Colonic mucosa (tissue), 4 donors: ENCODE measurements at regions not wholly inside any gene's neighbourhood (a gene's known extent, or its start where the extent isn't known, plus 50 kb on each side); places are given as distances from the start of the nearest gene placed in this dataset.

ENCODE experiments used
- DNase-seq: peaks from one replicate; pipeline ENCODE4 v3.0.0-alpha.2; 2020
- H3K27ac ChIP-seq: fragments of 200-600 bp; one replicate; pipeline ENCODE4 v1.8.0; 2021
- H3K27me3 ChIP-seq: fragments of 200-600 bp; one replicate; pipeline ENCODE4 v1.8.0; 2021
- H3K36me3 ChIP-seq: fragments of 200-600 bp; one replicate; pipeline ENCODE4 v1.8.0; 2021
- H3K4me1 ChIP-seq: fragments of 200-600 bp; one replicate; pipeline ENCODE4 v1.8.0; 2021; ENCODE audit warnings: mild to moderate bottlenecking
- H3K4me3 ChIP-seq: fragments of 200-600 bp; one replicate; pipeline ENCODE4 v1.8.0; 2021
- H3K9ac ChIP-seq, 2 donors: one replicate each; pipeline ENCODE4 v1.7.0; 2013; ENCODE audit warnings: control low read depth in 2 of 2, low read depth in 2 of 2, low read length in 2 of 2
- H3K9me3 ChIP-seq: fragments of 200-600 bp; one replicate; pipeline ENCODE4 v1.8.0; 2021
- intact Hi-C: fragments of 100-400 bp; cut with DNase I; formaldehyde crosslinking; loops from one replicate; pipeline ENCODE4 v1.14.1; 2022
- TF ChIP-seq, protein P1 (sequence below): fragments of 200-600 bp; IDR thresholded peaks from one replicate; pipeline ENCODE4 v1.8.0; 2022; ENCODE audit warnings: antibody characterized with exemption, mild to moderate bottlenecking
- donor health status: healthy.
- donor health status: DM: no; HTN: no; CAD: no.
- donor health status: DM: no; HTN: no; CAD: no.

DNA sequence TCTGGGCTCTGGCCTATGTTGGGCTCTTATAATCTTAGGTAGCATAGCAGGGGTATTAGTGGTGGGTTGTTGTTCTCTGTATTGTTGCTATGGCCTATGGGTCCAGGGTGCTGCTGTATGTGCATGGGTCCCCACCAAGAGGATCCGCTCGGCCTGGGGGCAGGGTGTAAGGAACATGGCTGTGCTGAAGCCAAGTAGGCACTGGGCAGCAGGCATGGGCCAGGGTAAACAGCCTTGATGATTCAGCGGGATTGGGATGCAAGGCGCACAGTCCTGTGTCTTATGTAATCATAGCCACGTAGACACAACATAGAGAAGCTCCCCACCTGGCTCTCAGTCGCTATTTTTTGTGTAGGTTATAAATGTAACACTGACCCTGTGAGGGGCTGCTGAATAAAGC is 306.9 kb downstream of the ZPLD1 start:
- Histone ChIP-seq H3K4me1 (no peaks in the 10 kb centered on the region), H3K36me3 (no peaks in the 10 kb centered on the region), H3K9me3 (no peaks in the 10 kb centered on the region), H3K27ac (no peak overlapping the region), H3K27me3 (no peaks in the 10 kb centered on the region), H3K9ac (no peak overlapping the region), H3K4me3 (no peak overlapping the region)
- TF ChIP-seq, protein P1, sequence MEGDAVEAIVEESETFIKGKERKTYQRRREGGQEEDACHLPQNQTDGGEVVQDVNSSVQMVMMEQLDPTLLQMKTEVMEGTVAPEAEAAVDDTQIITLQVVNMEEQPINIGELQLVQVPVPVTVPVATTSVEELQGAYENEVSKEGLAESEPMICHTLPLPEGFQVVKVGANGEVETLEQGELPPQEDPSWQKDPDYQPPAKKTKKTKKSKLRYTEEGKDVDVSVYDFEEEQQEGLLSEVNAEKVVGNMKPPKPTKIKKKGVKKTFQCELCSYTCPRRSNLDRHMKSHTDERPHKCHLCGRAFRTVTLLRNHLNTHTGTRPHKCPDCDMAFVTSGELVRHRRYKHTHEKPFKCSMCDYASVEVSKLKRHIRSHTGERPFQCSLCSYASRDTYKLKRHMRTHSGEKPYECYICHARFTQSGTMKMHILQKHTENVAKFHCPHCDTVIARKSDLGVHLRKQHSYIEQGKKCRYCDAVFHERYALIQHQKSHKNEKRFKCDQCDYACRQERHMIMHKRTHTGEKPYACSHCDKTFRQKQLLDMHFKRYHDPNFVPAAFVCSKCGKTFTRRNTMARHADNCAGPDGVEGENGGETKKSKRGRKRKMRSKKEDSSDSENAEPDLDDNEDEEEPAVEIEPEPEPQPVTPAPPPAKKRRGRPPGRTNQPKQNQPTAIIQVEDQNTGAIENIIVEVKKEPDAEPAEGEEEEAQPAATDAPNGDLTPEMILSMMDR: no peak
- intact Hi-C loops: no loop called here
- DNase-seq: no peak

DNA sequence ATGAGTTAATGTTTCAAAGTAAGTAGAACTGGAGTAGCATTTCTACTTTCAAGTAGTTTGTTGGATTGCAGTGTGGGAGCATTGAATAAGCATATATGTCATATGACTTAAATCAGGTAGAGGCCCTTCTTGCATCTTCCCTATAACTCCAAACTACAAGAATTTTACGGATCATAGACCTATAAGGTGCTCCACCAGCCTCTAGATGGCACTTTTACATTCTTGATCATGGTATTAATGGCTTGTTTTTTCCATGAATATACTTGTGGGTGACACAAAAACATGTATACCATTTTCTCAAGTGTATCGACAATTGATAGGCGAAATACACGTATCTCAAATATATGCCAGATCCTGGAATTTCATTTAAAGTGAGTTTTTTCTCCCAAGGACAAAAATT is 311.1 kb downstream of the ZPLD1 start:
- TF ChIP-seq, protein P1: no peak
- Histone ChIP-seq H3K4me1 (no peaks in the 10 kb centered on the region), H3K9ac (no peak overlapping the region), H3K27me3 (no peaks in the 10 kb centered on the region), H3K4me3 (no peak overlapping the region), H3K36me3 (no peaks in the 10 kb centered on the region), H3K9me3 (no peaks in the 10 kb centered on the region), H3K27ac (no peak overlapping the region)
- DNase-seq: no peak
- intact Hi-C loops: no loop called here

DNA sequence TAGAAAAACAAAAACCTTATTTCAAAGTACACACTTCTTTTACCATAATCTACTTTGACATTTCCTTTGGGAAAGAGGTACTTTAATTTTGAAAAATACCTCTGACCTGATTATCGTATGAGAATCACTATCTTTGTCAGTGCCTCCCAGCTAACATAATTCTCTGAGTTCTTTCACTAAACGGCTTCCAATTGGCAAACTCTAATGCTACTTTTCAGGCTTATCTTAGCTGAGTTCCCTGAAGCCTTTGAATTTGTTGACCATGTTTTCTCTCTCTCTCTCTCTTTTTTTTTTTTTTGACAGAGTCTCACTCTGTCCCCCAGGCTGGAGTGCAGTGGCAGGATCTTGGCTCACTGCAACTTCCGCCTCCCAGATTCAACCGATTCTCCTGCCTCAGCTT is 312.8 kb downstream of the ZPLD1 start:
- Histone ChIP-seq H3K27ac (no peak overlapping the region), H3K4me1 (no peaks in the 10 kb centered on the region), H3K9ac (no peak overlapping the region), H3K36me3 (no peaks in the 10 kb centered on the region), H3K4me3 (no peak overlapping the region), H3K27me3 (no peaks in the 10 kb centered on the region), H3K9me3 (no peaks in the 10 kb centered on the region)
- TF ChIP-seq, protein P1: no peak
- DNase-seq: no peak
- intact Hi-C loops: no loop called here

DNA sequence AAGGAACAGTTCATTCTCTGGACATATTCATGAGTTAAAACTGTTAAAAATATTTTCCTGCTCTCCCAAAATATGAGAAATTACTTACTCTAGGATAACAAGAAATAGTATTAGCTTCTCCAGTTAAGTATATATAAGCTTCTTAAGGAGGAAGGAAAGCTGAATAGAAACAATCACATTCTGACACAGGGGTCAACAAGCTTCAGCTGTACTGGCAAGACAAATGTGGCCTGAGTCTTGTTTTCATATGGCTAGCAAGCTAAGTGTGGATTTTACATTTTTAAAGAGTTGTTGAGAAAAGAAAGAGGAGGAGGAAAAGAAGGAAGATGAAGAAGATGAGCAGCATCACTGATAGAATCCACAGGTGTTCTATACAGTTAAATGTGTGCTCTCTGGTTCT is 313.8 kb downstream of the ZPLD1 start:
- intact Hi-C loops: no loop called here
- Histone ChIP-seq H3K27ac (no peak overlapping the region), H3K4me3 (no peak overlapping the region), H3K4me1 (no peaks in the 10 kb centered on the region), H3K9me3 (no peaks in the 10 kb centered on the region), H3K36me3 (no peaks in the 10 kb centered on the region), H3K9ac (no peak overlapping the region), H3K27me3 (no peaks in the 10 kb centered on the region)
- TF ChIP-seq, protein P1: no peak
- no peak for DNase-seq

DNA sequence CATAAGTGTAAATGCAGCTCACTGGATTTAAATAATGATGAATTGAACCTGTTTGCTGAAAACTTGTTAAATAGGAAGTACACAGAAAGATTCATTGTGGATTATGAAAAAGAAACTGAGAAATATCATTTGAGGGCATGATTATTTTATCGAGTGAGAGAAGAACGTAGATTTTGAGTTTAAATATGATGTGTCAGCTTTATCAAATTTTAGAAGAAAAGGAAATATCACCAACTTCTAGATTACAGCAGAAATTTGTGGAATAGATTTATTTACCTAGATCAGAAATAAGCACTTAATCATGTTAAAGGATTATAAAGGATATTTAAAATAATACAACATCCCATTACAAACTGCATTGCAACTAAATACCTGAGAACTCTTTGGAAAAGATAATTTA is 315.5 kb downstream of the ZPLD1 start:
- no peak overlapping the region for H3K4me3 ChIP-seq
- no peaks in the 10 kb centered on the region for H3K4me1 ChIP-seq
- intact Hi-C loops: no loop called here
- TF ChIP-seq, protein P1: no peak
- no peaks in the 10 kb centered on the region for H3K9me3 ChIP-seq
- no peaks in the 10 kb centered on the region for H3K36me3 ChIP-seq
- no peaks in the 10 kb centered on the region for H3K27me3 ChIP-seq
- H3K9ac ChIP-seq: no peak overlapping the region
- no peak for DNase-seq
- H3K27ac ChIP-seq: no peak overlapping the region

DNA sequence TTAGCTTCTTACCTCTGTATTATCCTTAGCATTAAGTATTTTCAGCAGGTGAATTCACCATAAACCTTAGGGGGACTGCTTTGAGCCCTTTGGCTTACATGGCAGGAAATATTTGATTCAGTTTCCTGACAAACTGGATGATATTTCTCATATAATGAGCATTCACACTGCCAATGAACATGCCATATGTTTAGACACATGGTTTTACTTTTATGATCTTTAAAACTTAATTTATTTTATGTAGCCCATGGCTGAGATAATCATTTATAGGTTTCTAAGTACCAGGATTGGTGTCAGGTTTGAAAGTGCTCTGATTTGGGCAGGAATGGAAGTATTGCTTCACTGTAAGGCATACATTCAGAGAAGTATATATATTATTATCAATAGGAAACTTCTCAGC is 319.1 kb downstream of the ZPLD1 start:
- no peaks in the 10 kb centered on the region for H3K36me3 ChIP-seq
- intact Hi-C loops: no loop called here
- DNase-seq: no peak
- H3K4me1 ChIP-seq: no peaks in the 10 kb centered on the region
- TF ChIP-seq, protein P1: no peak
- H3K4me3 ChIP-seq: no peak overlapping the region
- H3K9me3 ChIP-seq: no peaks in the 10 kb centered on the region
- no peaks in the 10 kb centered on the region for H3K27me3 ChIP-seq
- H3K9ac ChIP-seq: no peak overlapping the region
- H3K27ac ChIP-seq: no peak overlapping the region
